ENCODE measurements at regions not wholly inside any gene's neighbourhood (a gene's known extent, or its start where the extent isn't known, plus 50 kb on each side); places are given as distances from the start of the nearest gene placed in this dataset.
A peak's percentile ranks its signal among the peaks of the same experiment; 100 is the strongest.
"Not testable (repeated sequence)": the region's sequence is repeated elsewhere in the genome, so short reads cannot be mapped to it uniquely, and the experiment has no call there.

DNA sequence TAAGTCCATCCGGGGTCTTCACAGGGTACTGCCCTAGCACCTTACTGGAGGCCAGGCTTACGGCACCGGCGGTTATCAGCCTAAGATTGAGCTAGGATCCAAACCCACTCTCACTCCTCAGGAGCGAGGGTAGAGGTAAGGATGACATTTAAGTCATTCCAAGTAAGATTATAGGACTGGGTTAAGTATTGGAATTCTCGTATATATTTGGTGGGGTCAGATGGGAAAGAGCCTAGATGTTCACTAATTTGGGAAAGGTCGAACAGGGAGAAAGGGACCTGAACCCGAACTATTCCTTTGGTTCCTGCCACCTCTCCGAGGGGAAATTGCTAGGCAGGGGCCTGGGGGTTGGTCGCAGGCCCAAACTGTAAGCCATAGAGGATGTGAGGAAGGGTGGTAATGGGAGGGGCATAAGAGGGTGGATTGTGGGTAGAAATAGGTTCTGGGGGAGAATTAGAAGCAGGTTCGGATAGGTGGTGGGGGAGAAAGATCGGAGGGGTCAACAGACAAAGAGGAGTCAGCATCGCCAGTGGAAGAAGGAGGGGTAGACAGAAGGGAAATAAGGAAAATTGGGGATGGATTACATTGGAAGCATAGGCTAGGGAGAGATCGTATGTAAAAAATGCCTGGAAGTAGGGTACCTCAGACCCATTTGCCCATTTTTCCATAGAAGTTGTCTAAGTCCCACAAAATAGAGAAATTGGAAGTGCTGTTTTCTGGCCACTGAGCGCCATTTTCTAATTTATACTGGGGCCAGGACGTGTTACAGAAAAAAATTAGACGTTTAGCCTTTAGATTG lies 747.1 kb upstream of the ADGRB3 start:
- no peak for DNase-seq

DNA sequence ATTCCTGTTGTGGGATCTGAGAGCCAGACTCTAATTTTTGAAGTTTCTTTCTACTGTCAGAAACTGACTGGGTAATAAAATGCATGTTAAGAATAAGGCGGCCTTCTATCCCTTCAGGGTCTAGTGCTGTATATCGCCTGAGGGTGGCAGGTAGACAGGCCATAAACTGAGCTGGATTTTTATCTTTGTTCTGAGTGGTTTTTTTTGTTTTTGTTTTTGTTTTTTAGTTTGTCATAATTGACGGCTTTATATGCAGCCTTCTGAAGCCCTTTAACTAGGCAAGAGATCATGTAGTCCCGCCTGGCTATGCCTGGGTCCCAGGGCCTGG lies 747.7 kb upstream of the ADGRB3 start:
- DNase-seq, result no peak

DNA sequence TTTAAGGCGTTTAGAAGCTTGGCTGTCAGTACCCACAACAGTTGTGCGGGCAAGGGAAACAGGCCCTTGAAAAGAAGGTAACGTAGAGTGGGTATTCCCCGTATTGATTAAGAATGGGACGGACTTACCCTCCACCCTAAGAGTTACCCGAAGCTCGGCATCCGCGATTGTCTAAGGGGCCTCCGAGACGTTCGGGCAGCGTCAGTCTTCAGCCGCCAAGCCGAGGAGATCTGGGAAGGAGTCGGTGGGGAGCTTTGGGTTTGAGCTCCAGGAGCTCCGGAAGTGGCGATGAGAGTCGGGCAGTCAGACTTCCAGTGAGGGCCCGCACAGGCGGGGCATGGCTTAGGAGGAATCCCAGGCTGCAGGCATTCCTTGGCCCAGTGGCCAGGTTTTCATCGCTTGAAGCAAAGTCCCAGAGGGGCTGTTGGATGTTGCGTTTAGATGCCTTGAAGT lies 748.2 kb upstream of the ADGRB3 start:
- no peak for DNase-seq

DNA sequence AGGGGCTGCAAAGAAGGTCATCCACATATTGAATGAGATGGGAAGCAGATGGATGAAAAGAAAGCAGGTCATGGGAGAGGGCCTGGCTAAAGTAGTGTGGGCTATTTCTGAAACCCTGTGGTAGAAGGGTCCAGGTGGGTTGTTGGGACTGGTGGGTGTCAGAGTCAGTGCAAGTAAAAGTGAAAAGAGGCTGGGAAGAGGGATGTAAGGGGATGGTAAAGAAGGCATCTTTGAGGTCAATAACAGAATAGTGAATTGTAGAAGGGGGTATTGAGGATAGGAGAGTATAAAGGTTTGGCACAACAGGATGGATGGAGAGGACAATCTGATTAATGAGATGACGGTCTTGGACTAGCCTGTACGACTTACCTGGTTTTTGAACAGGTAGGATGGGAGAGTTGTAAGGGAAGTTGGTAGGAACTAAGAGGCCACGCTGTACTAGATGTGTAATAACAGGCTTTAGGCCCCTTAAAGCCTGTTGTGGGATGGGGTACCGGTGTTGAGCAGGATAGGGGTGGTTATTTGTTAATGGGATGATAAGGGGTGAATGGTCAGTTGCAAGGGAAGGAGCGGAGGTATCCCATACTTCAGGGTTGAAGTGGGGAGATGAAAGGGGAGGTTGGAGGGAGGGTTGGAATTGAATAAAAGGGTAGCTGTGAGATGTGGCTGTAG lies 748.9 kb upstream of the ADGRB3 start:
- no peak for DNase-seq

DNA sequence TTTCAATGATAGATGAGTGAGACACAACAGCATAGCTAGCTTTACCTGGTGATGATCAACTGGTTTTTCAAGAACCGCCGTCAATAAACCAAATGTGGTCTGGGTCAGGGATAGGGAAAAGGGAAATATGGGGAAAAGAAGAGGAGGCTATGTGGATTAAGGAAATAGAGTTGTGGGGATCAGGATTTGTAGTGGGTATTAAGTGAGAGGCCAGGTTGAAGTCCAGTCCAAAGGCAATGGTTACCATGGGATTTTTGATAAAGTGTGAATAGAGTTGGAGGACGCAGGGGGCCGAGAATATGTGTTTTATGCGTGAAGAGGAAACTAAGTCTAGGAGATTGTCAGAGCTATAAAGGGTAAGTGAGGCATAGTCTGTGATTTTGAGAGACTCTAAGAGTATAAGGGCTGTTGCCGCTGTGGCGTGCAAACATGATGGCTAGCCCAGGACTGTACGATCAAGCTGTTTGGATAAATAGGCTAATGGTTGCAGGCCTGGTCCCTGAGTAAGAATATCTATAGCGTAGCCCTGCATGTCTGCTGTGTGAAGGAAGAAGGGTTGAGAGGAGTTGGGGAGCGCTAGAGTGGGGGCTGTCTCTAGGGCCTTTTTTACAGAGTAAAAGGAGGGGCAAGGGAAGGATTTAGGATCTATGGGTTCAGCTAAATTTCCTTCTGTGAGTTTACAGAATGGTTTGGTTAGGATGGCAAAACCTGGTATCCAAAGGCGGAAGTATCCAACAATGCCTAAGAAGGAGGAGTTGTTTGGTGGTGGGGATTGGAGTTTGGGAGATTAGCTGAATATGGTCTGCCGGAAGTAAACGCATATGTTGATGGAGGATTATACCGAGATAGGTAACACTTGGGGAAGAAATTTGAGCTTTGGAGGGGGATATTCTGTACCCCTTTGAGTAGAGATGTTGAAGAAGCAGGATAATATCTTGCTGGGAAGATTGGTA lies 749.7 kb upstream of the ADGRB3 start:
- DNase-seq, result no peak

DNA sequence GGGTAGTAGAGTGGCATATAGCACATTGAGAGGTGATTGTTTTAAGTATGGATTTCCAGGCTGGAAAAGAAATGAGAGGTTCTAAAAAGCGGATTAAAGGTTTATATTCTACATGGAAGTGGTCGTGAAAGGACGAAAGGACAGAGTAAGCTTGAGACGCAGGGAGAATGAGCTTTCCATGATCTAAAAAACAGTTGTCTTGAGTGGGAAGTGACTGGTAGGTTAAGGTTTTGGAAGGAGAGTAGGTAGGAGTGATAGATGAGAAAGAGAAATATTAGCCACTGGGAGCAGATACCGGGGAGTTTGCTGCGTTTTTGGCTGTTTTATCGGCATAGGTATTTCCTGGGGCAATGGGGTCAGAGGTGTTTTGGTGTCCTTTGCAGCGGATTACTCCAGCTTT lies 750.6 kb upstream of the ADGRB3 start:
- DNase-seq, result no peak

DNA sequence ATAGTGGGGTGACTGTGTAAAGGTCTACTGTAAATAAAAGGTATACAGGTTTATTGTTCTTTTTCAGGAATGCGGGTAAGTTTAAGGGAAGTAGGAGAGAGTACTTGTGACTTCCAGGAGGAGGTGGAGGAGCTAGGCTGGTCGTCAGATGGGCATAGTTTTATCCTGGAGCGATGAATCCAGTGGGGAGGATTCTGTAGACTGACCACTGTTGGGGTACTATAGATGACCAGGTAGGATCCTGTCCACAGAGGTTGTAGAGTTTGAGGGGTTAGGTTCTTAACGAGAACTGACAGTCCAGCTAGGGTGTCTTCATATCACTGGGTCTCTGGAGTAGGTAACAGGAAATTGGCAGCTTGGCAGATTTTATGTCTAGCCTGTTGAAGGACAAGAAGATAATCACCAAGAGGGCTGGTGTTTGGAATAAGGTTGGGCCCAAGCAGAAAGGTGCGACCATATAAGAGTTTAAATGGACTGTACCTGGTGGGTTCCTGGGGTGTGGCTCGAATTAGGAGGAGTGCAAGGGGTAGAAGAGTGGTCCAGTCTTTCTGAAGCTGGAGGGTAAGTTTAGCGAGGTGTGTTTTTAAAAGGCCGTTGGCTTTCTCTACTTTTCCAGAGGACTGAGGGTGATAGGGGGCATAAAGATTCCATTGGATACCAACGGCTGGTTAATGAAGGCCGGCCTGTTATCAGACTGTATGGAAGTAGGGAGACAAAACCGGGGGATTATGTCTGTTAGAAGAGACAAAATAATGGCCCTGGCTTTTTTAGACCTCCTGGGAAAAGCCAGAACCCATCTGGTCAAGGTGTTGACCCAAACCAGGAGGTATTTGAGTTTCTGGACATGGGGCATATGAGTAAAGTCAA lies 751.3 kb upstream of the ADGRB3 start:
- no peak for DNase-seq

DNA sequence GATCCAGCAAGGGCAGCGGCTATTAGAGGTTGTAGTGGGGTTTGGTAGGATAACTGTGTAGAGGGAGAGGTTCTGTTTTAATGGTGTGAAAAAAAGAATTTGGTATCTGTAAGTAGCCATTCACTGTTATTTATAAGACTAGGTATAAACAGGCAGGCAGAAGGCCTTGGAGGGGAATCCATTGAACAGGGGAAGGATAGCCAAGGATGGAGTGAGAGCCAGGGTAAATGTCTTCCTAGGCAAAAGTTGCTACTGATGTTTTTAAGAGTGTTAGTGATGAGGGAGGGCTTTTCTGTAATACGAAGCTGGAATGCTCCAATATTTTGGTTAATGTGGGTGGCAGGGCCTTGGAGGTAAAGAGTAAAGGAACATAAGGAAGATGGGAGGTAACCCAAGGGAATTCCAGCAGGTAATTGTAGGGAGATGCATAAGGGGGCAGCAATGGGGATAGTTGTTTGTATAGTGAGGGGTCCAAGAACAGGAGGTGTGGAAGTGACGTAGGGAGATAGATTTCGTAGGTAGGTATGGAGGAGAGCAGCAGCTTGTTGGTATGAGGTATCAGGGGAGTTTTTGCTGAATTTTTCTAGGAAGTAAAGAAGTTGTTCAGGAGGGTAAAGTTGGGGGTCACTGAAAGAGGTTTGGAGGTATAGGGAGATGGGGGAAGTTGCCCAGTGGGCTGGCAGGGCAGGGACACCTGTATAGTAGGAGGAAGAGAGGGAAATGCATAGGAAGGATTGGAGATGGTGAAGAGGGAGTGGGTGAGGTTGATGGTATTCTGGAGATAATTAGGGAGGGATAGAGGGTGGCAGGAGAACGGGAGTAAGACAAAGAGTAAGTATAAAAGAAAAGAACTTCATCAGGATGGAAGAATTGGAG lies 752.4 kb upstream of the ADGRB3 start:
- DNase-seq, result no peak

DNA sequence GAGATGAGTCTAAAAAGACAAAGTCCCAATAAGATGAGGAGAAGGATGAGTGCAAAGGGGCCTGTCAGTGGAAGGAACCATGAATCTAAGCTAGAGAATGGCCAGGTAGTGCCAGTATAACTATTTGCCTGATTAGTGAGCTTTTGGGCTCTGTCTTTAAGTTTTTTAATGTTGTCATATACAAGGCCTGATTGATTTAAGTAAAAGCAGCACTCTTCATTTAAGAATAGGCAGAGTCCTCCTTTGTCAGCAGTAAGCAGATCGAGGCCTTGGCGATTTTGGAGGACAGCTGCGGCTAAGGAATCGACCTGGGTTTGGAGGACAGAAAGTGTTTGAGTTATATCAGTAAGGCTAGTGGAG lies 753.4 kb upstream of the ADGRB3 start:
- no peak for DNase-seq

DNA sequence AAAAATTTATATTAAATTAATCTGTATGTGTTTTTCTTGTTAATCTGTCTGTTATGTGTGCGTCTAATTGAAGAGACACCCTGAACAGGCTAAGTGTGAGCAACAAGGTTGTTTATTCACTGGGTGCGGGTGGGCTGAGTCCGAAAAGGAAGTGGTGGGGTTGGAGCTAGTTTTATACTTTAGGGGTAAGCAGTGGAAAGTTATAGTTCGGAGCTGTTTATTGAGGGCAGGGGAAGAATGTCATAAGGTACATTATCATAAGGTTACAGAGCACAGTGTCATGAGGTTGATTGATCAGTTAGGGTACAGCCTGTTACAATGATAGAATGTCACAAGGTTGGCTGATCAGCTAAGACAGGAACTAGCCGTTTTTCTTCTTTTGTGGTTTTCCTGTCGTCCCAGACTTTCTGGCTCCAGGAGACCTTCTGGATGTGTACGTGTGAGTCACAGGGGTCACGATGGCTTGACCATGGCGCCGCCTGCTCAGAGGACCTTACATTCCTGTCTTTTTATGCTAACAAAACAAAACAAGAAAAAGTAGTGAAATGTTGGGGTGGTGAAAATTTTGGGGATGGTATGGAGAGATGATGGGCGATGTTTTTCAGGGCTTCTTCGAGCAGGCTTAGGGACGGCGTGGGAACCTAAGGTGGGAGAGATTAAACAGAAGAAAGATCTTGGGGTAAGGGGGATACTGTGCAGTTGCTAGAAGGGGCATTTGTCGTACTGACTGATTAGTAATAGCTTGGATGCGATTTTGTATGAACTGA lies 754.0 kb upstream of the ADGRB3 start:
- no peak for DNase-seq

DNA sequence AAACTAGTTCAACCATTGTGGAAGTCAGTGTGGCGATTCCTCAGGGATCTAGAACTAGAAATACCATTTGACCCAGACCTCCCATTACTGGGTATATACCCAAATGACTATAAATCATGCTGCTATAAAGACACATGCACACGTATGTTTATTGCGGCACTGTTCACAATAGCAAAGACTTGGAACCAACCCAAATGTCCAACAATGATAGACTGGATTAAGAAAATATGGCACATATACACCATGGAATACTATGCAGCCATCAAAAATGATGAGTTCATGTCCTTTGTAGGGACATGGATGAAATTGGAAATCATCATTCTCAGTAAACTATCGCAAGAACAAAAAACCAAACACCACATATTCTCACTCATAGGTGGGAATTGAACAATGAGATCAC lies 754.7 kb upstream of the ADGRB3 start:
- not testable (repeated sequence) for DNase-seq

DNA sequence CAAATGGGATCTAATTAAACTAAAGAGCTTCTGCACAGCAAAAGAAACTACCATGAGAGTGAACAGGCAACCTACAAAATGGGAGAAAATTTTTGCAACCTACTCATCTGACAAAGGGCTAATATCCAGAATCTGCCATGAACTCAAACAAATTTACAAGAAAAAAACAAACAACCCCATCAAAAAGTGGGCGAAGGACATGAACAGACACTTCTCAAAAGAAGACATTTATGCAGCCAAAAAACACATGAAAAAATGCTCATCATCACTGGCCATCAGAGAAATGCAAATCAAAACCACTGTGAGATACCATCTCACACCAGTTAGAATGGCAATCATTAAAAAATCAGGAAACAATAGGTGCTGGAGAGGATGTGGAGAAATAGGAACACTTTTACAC lies 755.2 kb upstream of the ADGRB3 start:
- DNase-seq, result not testable (repeated sequence)

DNA sequence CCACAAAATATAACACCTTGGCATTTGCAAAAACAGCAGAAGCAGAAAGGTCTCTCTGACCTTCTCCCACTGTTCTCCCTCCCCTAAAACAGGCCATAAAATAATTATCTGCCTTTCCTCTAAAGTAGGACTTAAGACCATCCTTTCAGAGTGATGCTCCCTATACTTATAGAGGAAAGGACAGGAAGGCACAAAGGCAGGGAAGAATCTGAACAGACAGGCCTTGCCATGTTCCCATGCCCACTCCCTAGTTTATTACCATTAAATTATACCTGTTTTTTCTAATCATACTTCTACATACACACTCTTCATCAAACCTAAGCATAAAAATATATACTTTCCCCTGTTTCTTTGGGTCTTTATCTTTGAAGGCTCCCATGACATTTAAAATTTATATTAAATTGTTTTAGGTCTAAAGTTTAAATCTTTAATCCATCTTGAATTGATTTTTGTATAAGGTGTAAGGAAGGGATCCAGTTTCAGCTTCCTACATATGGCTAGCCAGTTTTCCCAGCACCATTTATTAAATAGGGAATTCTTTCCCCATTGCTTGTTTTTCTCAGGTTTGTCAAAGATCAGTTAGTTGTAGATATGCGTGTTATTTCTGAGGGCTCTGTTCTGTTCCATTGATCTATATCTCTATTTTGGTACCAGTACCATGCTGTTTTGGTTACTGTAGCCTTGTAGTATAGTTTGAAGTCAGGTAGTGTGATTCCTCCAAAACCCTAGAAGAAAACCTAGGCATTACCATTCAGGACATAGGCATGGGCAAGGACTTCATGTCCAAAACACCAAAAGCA lies 755.8 kb upstream of the ADGRB3 start:
- DNase-seq, result not testable (repeated sequence)

DNA sequence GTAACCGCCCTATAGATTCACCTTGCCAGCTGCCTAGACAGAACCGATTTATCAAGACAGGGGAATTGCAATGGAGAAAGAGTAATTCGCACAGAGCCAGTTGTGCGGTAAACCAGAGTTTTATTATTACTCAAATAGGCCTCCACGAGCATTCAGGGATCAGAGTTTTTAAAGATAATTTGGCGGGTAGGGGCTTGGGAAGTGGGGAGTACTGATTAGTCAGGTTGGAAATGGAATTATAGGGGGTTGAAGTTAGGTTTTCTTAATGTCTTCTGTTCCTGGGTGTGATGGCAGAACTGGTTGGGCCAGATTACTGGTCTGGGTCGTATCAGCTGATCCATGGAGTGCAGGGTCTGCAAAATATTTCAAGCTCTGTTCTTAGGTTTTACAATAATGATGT lies 756.9 kb upstream of the ADGRB3 start:
- not testable (repeated sequence) for DNase-seq

DNA sequence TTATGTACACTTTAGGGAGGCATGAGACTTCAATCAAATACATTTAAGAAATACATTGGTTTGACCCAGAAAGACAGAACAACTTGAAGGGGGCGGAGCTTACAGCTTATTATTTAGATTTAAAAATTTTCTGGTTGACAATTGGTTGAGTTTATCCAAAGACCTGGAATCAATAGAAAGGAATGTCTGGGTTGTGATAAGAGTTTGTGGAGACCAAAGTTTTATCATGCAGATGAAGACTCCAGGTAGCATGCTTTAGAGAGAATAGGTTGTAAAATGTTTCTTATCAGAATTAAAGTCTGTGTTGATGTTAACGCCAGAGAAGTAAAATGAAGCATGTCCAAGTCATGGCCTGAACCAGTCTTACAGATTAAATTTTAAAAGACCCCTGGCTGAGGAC lies 757.8 kb upstream of the ADGRB3 start:
- DNase-seq, result no peak

DNA sequence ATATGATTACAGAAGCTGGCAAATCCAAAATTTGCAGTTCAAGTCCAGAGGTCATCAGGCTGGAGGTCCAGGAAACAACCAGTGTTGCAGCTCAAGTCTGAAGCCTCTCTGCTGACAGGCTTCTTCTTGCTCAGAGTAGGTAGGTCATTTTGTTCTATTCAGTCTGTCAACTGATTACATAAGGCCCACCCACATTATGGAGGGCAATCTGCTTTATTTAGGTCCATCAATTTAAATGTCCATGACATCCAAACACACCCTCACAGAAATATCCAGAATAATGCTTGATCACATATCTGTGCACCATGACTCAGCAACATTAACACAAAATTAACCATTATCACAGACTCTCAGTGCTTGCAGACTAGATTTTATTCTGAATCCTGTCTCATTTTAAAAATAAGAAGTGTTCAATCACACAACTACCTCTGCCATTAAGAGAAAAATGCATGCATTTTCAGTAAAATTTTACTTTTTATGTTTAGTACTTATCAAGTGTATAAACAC lies 759.2 kb upstream of the ADGRB3 start:
- no peak for DNase-seq

DNA sequence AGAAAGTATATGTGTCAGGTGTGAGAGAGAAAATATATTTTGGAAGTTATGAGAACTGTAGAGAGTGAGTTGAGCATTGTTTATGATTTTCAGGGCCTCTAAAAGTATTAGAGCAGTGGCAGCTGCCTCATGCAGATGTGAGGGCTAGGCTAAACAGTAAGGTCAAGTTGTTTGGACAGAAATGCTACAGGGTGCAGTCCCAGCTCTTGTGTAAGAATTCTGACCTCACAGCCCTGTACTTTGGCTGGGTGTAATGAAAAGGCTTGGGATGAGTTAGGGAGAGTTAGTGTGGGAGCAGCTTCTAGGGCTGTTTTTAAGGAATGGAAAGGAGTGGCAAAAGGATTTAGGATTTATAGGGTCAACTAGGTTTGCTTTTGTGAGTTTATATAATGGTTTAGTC lies 764.8 kb upstream of the ADGRB3 start:
- DNase-seq, result no peak

DNA sequence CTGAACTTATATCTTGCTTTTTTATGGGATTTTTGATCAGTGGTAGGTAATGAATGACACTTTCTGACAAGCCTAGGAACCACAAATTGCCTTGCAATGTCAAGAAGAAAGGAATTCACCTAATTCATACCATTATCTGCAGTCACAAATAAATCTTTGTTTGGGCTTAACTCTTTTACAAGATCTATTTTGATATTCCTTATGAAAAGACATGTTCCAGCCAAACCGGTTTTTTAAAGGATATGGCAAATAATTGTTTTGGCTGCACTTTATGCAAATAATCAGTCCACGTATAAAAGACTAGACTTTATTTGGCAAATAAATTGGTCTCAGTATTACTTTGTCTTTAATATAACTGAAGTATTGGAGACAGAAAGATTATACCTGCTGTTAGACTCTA lies 771.7 kb upstream of the ADGRB3 start:
- peak; percentile 63 for DNase-seq

DNA sequence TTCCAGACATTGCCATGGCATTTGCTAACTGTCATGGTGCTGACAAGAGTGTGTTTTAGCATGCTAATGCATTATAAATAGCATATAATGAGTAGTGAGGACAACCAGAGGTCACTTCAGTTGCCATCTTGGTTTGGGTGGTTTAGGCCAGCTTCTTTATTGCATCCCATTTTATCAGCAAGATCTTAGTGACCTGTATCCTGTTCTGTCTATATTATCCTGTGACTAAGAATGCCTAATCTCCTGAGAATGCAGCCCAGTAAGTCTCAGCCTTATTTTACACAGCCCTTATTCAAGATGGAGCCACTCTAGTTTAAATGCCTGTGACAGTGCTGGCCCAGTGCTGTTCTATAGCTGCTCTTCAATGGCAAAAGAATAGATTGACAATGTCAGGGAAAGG lies 781.0 kb upstream of the ADGRB3 start:
- no peak for DNase-seq

DNA sequence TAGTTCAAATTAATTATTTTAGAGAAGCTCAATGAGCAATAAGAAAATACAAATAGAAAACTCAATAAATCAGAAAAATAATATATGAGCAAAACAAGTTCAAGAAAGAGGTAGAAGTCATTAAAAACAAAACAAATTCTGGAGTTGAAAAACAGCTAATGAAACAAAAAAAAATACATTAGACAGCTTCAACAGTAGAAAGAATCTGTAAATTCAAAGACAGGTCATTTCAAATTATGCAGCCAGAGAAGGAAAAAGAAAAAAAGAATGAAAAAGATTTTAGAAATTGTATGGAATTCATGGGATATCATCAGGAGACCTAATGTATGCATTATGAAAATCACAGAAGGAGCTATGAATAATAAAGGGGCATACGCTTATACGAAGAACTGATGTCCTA lies 795.3 kb upstream of the ADGRB3 start:
- no peak for DNase-seq

Data from DMS53 (cell line).